GM23248 (cell line): ENCODE measurements at regions not wholly inside any gene's neighbourhood (a gene's known extent, or its start where the extent isn't known, plus 50 kb on each side); places are given as distances from the start of the nearest gene placed in this dataset.

Experiments used
- DNase-seq: peaks from one replicate; pipeline ENCODE4 v3.0.0-alpha.2; 2015
- H2AFZ ChIP-seq: fragments of 200-600 bp; sonication (generic); 2 replicates; pipeline ENCODE4 v1.6.1; 2016; ENCODE audit warnings: antibody characterized with exemption
- H3F3A ChIP-seq: fragments of 200-600 bp; sonication (generic); 2 replicates; pipeline ENCODE4 v1.6.1; 2016; ENCODE audit warnings: mild to moderate bottlenecking, antibody characterized with exemption, mixed run types; ENCODE audit not compliant: insufficient read depth
- H3K27ac ChIP-seq: fragments of 200-600 bp; sonication (generic); 2 replicates; pipeline ENCODE4 v1.5.1; 2016; ENCODE audit warnings: mild to moderate bottlenecking
- H3K27me3 ChIP-seq: fragments of 200-600 bp; sonication (generic); replicated peaks from 2 replicates; pipeline ENCODE4 v1.6.1; 2016; ENCODE audit warnings: mild to moderate bottlenecking; ENCODE audit not compliant: insufficient read depth
- H3K36me3 ChIP-seq: fragments of 200-600 bp; sonication (generic); 2 replicates; pipeline ENCODE4 v1.6.1; 2016; ENCODE audit warnings: low read depth, mild to moderate bottlenecking
- H3K4me1 ChIP-seq: fragments of 200-600 bp; sonication (generic); 2 replicates; pipeline ENCODE4 v1.6.1; 2016; ENCODE audit warnings: mild to moderate bottlenecking; ENCODE audit not compliant: insufficient read depth
- H3K4me2 ChIP-seq: fragments of 200-600 bp; sonication (generic); one replicate; pipeline ENCODE4 v1.6.1; 2016; ENCODE audit warnings: mild to moderate bottlenecking; ENCODE audit not compliant: unreplicated experiment
- H3K4me3 ChIP-seq: fragments of 200-600 bp; sonication (generic); 2 replicates; pipeline ENCODE4 v1.5.1; 2016; ENCODE audit warnings: mild to moderate bottlenecking
- H3K79me2 ChIP-seq: fragments of 200-600 bp; sonication (generic); 2 replicates; pipeline ENCODE4 v1.6.1; 2016; ENCODE audit warnings: mild to moderate bottlenecking; ENCODE audit not compliant: insufficient read depth
- H3K9ac ChIP-seq: fragments of 200-600 bp; sonication (generic); 2 replicates; pipeline ENCODE4 v1.6.1; 2016; ENCODE audit warnings: mild to moderate bottlenecking
- H3K9me2 ChIP-seq: fragments of 200-600 bp; sonication (generic); 2 replicates; pipeline ENCODE4 v1.6.1; 2016; ENCODE audit warnings: mixed run types, mild to moderate bottlenecking, moderate library complexity; ENCODE audit not compliant: insufficient read depth
- H3K9me3 ChIP-seq: fragments of 200-600 bp; sonication (generic); one replicate; pipeline ENCODE4 v1.6.1; 2017; ENCODE audit warnings: low read depth
- H4K20me1 ChIP-seq: fragments of 200-600 bp; sonication (generic); 2 replicates; pipeline ENCODE4 v1.6.0; 2016; ENCODE audit not compliant: insufficient read depth
- EZH2 ChIP-seq: fragments of 200-600 bp; sonication (generic); IDR thresholded peaks from 2 replicates; pipeline ENCODE4 v1.6.1; 2018; ENCODE audit warnings: antibody characterized with exemption, mild to moderate bottlenecking; ENCODE audit not compliant: insufficient read depth, poor library complexity, severe bottlenecking
- EZH2phosphoT487 ChIP-seq: fragments of 200-600 bp; sonication (generic); IDR thresholded peaks from 2 replicates; pipeline ENCODE4 v1.6.1; 2018; ENCODE audit warnings: antibody characterized with exemption, moderate library complexity, mild to moderate bottlenecking, low read depth; ENCODE audit not compliant: insufficient read depth
- WGBS, 2 experiments: methylation state at CpG; one replicate each; pipeline ENCODE4 v1.1.6; 2015 to 2017; ENCODE audit warnings: low lambda C conversion rate in 2 of 2, low coverage in 1 of 2; ENCODE audit errors: missing lambda C conversion rate in 2 of 2; 5-methylcytosine and 5-hydroxymethylcytosine counted together
- in situ Hi-C: fragments of 300-500 bp; cut with MboI; formaldehyde crosslinking; loops from 2 replicates; pipeline ENCODE4 v1.15.0; 2020

DNA sequence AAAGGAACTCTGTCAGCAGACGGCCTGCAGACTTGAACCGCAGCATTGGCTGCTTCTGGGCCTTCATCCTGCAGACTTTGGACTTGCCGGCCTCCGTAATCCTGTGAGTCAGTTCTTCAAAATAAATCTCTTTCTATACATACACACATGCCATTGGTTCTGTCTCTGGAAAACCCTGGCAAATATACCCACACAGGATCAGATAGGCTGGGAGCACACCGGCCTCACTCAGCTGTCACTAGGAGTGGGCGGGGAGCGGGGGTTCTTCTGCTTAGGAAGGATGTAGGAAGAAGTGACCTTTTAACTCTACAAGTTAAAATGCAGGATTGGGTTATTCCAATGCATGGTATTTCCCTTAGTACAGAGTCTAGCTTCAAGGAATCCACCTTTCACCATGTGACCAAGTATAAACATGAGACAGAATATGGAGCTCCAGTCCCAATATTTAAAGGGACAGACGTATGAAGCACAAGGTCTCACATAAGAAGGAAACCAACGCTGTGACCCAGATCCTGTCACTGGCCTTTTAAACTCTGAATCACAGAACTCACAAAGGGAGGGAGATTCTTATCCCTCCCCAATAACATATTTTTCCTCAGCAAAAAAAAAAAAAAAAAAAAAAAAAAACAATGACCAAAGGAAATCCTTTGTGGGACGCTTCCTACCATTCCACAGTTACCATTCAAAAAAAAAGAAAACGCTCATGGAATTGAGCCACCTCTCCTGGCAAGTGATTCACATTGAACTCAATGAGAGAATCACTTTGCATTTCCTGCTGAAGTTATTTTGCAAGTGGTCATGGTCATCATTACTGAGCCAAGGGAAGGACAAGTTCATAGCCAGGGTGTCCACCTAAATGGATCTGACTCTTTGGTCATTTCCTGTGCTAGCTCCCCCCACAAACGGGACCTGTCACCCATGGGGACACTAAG lies 352.9 kb downstream of the FOXO1 start:
- Histone ChIP-seq H3K27ac (no peak overlapping the region), H3K9me3 (no peaks in the 10 kb centered on the region), H2AFZ (no peak overlapping the region), H3K4me3 (no peak overlapping the region), H3K79me2 (no peaks in the 10 kb centered on the region), H3K4me2 (no peak overlapping the region), H4K20me1 (no peaks in the 10 kb centered on the region), H3K27me3 (no peaks in the 10 kb centered on the region), H3K4me1 (no peaks in the 10 kb centered on the region), H3K36me3 (no peaks in the 10 kb centered on the region), H3K9me2 (no peaks in the 10 kb centered on the region), H3F3A (no peaks in the 10 kb centered on the region), H3K9ac (no peak overlapping the region)
- in situ Hi-C loops: no loop called here
- TF ChIP-seq EZH2: no peak
- TF ChIP-seq EZH2phosphoT487: no peak
- peak; percentile 17 for DNase-seq
- WGBS, 2 experiments: 76% methylated on average over 12 of the region's 12 CpGs

- Histone ChIP-seq H3K27me3 (no peaks in the 10 kb centered on the region), H3K4me2 (no peak overlapping the region), H3K4me3 (no peak overlapping the region), H3K9me3 (no peaks in the 10 kb centered on the region), H3K4me1 (no peaks in the 10 kb centered on the region), H3K79me2 (no peaks in the 10 kb centered on the region), H3K27ac (no peak overlapping the region), H4K20me1 (no peaks in the 10 kb centered on the region), H3K9me2 (no peaks in the 10 kb centered on the region), H2AFZ (no peak overlapping the region), H3K36me3 (no peaks in the 10 kb centered on the region), H3K9ac (no peak overlapping the region), H3F3A (no peaks in the 10 kb centered on the region)
- TF ChIP-seq EZH2 (no peak), EZH2phosphoT487 (no peak)
- WGBS, 2 experiments: 67 to 71% methylated on average over 10 of the region's 10 CpGs
- no peak for DNase-seq
- in situ Hi-C loops: no loop called here
Observed at GRCh38 chr13:40315416-40316064, 350.9 kb downstream of the FOXO1 start.

DNA sequence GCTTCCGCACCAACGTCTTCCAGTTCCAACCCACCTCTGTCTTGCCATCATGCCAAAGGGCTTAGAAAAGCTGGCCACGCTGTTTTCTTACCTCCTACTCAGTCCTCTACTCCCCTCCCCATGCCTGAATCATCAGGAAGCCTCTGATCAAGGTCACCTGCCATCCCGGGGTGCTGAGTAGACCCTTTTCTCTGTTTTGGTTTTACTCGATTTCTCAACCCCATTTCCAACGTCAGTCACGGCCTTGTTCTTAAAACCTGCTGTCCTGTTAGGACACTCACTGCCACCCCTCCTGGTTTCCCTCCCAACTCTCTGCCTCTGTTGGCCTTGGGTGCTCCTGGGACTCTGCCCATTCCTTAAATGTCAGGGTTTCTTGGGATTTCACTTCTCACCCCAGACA lies 350.1 kb downstream of the FOXO1 start:
- no peak overlapping the region for H2AFZ ChIP-seq
- H3K4me3 ChIP-seq: no peak overlapping the region
- no peak overlapping the region for H3K9ac ChIP-seq
- H3K36me3 ChIP-seq: no peaks in the 10 kb centered on the region
- H3K27ac ChIP-seq: no peak overlapping the region
- H3K4me1 ChIP-seq: no peaks in the 10 kb centered on the region
- H3K4me2 ChIP-seq: no peak overlapping the region
- no peaks in the 10 kb centered on the region for H3K9me2 ChIP-seq
- in situ Hi-C loops: no loop called here
- TF ChIP-seq EZH2phosphoT487: no peak
- TF ChIP-seq EZH2: no peak
- H3F3A ChIP-seq: no peaks in the 10 kb centered on the region
- no peak for DNase-seq
- H3K79me2 ChIP-seq: no peaks in the 10 kb centered on the region
- no peaks in the 10 kb centered on the region for H3K27me3 ChIP-seq
- H4K20me1 ChIP-seq: no peaks in the 10 kb centered on the region
- no peaks in the 10 kb centered on the region for H3K9me3 ChIP-seq
- WGBS, 2 experiments: 56 to 62% methylated on average over 7 of the region's 7 CpGs

DNA sequence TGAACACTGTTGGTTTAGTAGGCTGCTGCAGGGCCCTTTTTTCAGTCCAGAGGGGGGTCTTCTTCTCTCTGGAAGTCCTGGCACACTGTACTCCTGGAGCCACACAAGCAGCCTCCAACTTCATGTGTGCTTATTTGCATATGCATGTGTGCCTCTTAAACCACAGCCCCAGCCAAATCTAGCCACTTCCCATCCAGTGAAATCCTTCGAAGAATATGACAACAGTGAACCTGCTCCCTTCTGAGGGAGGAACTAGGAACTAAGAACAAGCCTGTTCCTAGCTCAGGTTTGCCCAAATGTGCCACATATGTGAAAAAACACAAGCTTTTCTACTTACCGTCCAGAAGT lies 348.5 kb downstream of the FOXO1 start:
- WGBS, 2 experiments: 67 to 68% methylated on average over 2 of the region's 2 CpGs
- Histone ChIP-seq H3K9ac (no peak overlapping the region), H3K4me1 (no peaks in the 10 kb centered on the region), H3K9me2 (no peaks in the 10 kb centered on the region), H3K4me3 (no peak overlapping the region), H3K27ac (no peak overlapping the region), H3K79me2 (no peaks in the 10 kb centered on the region), H3K27me3 (no peaks in the 10 kb centered on the region), H4K20me1 (no peaks in the 10 kb centered on the region), H3K4me2 (no peak overlapping the region), H3F3A (no peaks in the 10 kb centered on the region), H2AFZ (no peak overlapping the region), H3K36me3 (no peaks in the 10 kb centered on the region), H3K9me3 (no peaks in the 10 kb centered on the region)
- DNase-seq: no peak
- in situ Hi-C loops: no loop called here
- no peak for TF ChIP-seq EZH2
- no peak for TF ChIP-seq EZH2phosphoT487
